ENCODE measurements at regions not wholly inside any gene's neighbourhood (a gene's known extent, or its start where the extent isn't known, plus 50 kb on each side); places are given as distances from the start of the nearest gene placed in this dataset.

- no peak overlapping the region for H3K4me3 ChIP-seq (ENCODE audit: low read depth, low read length)
- DNase-seq (ENCODE audit: low read depth): no peak
These were observed 783.1 kb upstream of the LRRTM1 start for GRCh38 chr2:81087646-81088045.

GRCh38 chr2:81084101-81084500, 779.5 kb upstream of the LRRTM1 start:
- no peak overlapping the region for H3K4me3 ChIP-seq (ENCODE audit: low read depth, low read length)
- no peak for TF ChIP-seq CTCF (IDR thresholded peaks at IDR 0.05; ENCODE audit: low read depth, low read length, missing control alignments)
- DNase-seq (ENCODE audit: low read depth): no peak

More at GRCh38 chr2:81087646-81088045, 783.1 kb upstream of the LRRTM1 start:
- no peak for TF ChIP-seq CTCF (IDR thresholded peaks at IDR 0.05; ENCODE audit: low read depth, low read length, missing control alignments)

- no peak for DNase-seq (ENCODE audit: low read depth)
- no peak for TF ChIP-seq CTCF (IDR thresholded peaks at IDR 0.05; ENCODE audit: low read depth, low read length, missing control alignments)
- H3K4me3 ChIP-seq (ENCODE audit: low read depth, low read length): no peak overlapping the region
These were observed 774.1 kb upstream of the LRRTM1 start for GRCh38 chr2:81078631-81079030.

DNA sequence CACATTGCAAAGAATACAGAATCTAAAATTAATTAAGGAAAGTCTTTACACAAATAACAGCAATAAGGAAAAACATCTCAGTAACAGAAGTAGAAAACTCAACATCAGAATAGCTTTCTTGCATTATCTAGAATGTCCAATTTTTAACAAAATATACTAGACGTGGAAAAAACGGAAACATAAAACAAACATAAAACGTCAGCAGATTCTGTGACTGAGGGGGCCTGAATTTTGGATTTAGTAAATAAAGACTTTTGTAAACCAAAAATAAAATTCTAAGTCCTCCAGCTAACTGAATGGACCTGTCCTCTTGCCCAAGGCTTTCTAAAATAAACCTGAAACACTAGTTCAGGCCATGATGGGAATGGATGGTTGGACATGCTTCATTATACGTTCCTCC, 773.5 kb upstream of the LRRTM1 start:
- no peak overlapping the region for H3K4me3 ChIP-seq (ENCODE audit: low read depth, low read length)
- TF ChIP-seq CTCF (IDR thresholded peaks at IDR 0.05; ENCODE audit: low read depth, low read length, missing control alignments): no peak
- no peak for DNase-seq (ENCODE audit: low read depth)

DNA sequence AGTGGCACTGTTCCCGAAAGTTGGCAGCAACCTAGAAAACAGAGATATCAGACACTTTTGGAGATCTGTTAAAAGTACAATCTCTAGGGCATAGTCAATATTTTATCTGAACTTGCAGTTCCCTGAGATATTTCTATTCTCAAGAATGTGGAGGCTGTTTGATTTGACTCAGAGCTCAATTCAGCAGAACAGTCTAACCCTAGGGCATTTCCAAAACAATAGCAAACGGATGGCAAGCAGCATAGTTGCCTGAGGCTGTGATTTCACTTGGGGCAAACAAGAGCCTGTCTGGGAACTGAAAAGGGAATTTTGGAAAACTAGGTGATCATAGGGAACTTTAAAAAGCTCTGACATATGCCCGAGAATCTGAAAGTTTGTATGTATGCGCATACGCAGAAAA, 772.8 kb upstream of the LRRTM1 start:
- TF ChIP-seq CTCF (IDR thresholded peaks at IDR 0.05; ENCODE audit: low read depth, low read length, missing control alignments): no peak
- DNase-seq (ENCODE audit: low read depth): no peak
- no peak overlapping the region for H3K4me3 ChIP-seq (ENCODE audit: low read depth, low read length)

GRCh38 chr2:81073412-81073811, 768.9 kb upstream of the LRRTM1 start:
- no peak overlapping the region for H3K4me3 ChIP-seq (ENCODE audit: low read depth, low read length)
- DNase-seq (ENCODE audit: low read depth): no peak
- TF ChIP-seq CTCF (IDR thresholded peaks at IDR 0.05; ENCODE audit: low read depth, low read length, missing control alignments): no peak

GRCh38 chr2:81068144-81068543, 763.6 kb upstream of the LRRTM1 start:
- no peak overlapping the region for H3K4me3 ChIP-seq (ENCODE audit: low read depth, low read length)
- DNase-seq (ENCODE audit: low read depth): no peak
- no peak for TF ChIP-seq CTCF (IDR thresholded peaks at IDR 0.05; ENCODE audit: low read depth, low read length, missing control alignments)
